HG02884 (cell line): ENCODE measurements at regions not wholly inside any gene's neighbourhood (a gene's known extent, or its start where the extent isn't known, plus 50 kb on each side); places are given as distances from the start of the nearest gene placed in this dataset.

Experiments
- ATAC-seq: cut with Tn5 transposase; IDR thresholded peaks from one replicate; pipeline ENCODE4 v1.9.1; 2021; ENCODE audit warnings: mild to moderate bottlenecking, moderate library complexity; ENCODE audit not compliant: unreplicated experiment

DNA sequence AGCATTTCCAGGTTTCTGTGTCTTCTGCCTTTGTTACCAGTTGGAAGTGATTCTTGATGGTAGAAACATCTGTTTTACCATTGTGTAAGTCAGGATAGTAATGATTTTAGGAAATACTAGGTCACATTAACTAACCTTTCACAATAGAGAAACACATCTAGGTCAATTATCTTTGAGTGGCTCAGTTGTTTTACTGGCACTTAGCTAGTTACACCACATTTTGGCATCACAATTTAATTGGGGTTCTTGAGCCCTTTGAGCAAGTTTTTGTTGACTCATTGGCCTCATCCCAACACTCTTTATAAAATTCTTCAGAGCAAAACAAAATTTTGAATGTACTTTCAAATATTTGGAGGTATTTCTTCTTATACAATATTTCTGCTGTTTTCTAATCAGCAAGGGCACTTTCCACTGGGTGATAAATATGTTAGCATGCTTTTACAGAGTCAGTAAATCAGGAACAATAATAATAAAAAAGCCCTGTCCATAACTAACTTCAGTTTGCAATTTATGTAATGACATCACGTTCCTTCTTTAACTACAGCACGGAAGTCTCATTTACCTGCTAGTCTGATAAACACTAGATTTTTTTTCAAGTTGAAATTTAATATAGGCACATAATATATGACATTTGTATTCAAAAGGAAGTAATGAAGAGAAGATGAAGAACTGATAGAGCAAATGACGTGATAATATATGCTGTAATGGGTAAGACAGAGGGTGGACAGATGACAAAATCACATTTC lies 64.8 kb upstream of the GK2 start:
- no peak for ATAC-seq

DNA sequence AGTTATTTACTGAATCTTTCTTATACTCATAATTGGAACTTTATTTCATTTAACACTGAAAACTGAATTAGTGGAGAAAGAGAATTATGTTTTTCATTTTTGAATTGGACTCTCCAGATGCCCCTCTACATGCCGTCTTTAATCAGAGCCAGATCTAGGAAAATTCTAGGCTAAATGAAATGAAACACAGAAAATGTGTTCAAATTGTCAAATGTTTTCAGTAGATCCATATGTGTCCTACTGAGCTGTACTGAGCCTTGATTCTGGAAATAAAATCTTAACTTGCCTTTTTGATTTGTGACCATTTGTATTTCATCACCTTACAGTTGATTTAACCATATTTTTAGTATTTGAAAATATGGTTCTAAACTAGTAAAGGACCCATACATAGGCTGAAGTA lies 64.0 kb upstream of the GK2 start:
- no peak for ATAC-seq

DNA sequence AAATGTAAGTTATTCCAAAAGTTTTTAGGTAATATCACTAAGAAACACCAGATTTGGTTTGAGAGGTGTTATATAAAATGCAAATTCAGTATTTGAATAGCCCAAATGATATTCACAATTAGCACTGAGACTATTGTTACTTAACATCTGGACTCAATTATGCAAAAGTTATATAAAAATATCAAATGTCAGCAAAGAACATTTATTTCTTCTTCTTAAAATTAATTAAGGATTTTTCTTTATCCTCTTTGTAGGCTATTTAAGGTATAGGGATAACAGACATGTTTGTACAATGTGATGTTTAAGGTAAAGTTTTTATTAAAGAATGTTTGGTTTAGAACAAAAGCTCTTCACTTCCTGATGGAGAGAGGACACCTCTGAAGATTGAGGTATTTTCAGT lies 63.3 kb upstream of the GK2 start:
- no peak for ATAC-seq

DNA sequence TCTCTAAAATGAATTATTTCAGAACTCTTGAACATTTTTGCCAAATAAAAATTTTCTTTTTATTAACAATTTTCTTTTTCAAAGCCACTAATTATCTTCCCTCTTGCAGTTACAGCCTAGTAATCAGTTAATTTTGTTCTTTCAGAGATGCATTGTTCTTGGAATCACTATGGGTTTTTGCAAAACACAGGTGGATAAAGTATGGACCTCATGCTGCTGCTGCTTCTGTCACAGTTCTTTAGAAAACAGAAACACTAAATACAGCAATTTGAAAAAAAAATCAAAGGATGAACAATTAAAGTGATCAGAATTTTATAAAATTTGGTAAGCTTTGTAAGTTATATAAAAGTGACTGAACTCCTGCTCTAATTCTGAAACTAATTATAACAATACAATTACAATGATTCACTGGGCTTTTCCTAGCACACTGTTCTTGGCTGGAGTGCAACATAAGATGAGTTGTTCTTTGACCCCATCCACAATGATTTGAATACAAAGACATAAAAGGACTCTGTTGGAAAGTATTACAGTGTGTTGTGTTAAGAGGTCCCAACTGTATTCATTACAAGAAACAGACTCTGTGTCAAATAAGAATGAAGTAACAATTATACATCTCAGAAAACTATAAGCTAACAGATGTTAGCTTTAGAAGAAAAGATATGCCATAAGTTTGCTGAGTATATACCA lies 59.4 kb upstream of the GK2 start:
- ATAC-seq, result no peak

- no peak for ATAC-seq
Observed at GRCh38 chr4:79466621-79467020, 58.6 kb upstream of the GK2 start.
